Right ventricle myocardium superior (tissue), 1 donor: ENCODE measurements at regions not wholly inside any gene's neighbourhood (a gene's known extent, or its start where the extent isn't known, plus 50 kb on each side); places are given as distances from the start of the nearest gene placed in this dataset.
A peak's percentile ranks its signal among the peaks of the same experiment; 100 is the strongest.
"Not testable (repeated sequence)": the region's sequence is repeated elsewhere in the genome, so short reads cannot be mapped to it uniquely, and the experiment has no call there.

Source experiments
- ATAC-seq: fragments of 200-7000 bp; cut with Tn5 transposase; one replicate; pipeline ENCODE4 v1.9.1; 2020; ENCODE audit warnings: mild to moderate bottlenecking; ENCODE audit not compliant: poor library complexity
- DNase-seq: peaks from one replicate; pipeline ENCODE4 v3.0.0-alpha.2; 2020
- intact Hi-C: fragments of 100-400 bp; cut with DNase I; formaldehyde crosslinking; loops from one replicate; pipeline ENCODE4 v1.11.2; 2022
- donor health status: DM: no; HTN: yes; CAD: no; lungs with severe emphysema.

- ATAC-seq, intact Hi-C loops, DNase-seq: not testable (repeated sequence)
Observed at GRCh38 chr6:150493552-150493951, 106.1 kb upstream of the PLEKHG1 start.

GRCh38 chr6:150494241-150494640 lies 105.4 kb upstream of the PLEKHG1 start:
- intact Hi-C loops = no loop called here
- peak; percentile 51 for DNase-seq
- peak; percentile 67 for ATAC-seq

GRCh38 chr6:150495126-150495525 lies 104.6 kb upstream of the PLEKHG1 start:
- no peak for DNase-seq
- no peak for ATAC-seq
- intact Hi-C loops = no loop called here

DNA sequence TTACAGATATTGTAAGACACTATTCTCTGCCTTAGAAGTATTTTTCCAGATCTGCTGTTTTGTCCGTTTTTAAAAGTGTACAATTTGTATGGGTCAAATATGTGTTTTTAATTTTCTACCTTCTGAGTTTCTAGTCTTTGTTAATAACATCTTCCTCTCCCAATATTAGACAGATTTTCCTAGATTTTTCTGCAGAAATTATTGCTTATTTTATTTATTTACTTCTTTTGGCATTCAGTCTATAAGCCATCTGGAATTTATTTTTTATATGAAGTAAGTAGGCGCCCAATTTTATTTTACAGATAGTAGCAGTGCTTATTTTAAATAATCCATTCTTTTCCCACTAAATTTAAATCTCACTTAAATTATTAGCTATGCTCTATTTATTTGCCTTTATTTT lies 103.1 kb upstream of the PLEKHG1 start:
- DNase-seq (no peak), ATAC-seq (no peak)
- intact Hi-C loops = no loop called here

GRCh38 chr6:150499882-150500312 lies 99.8 kb upstream of the PLEKHG1 start:
- no peak for DNase-seq
- intact Hi-C loops = no loop called here
- ATAC-seq = peak; percentile 74

DNA sequence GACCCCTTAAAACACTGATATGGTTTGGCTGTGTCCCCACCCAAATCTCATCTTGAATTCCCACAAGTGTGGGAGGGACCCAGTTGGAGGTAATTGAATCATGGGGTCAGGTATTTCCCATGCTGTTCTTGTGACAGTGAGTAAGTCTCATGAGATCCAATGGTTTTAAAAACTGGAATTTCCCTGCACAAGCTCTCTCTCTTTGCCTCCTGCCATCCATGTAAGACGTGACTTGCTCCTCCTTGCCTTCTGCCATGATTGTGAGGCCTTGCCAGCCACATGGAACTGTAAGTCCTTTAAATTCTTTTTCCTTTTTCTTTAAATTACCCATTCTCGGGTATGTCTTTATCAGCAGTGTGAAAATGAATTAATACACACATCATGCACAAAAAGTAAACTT lies 99.1 kb upstream of the PLEKHG1 start:
- ATAC-seq, DNase-seq, intact Hi-C loops: not testable (repeated sequence)

- DNase-seq (no peak), ATAC-seq (no peak)
- intact Hi-C loops = no loop called here
Observed at GRCh38 chr6:150503041-150503440, 96.6 kb upstream of the PLEKHG1 start.

GRCh38 chr6:150503586-150504339 lies 95.9 kb upstream of the PLEKHG1 start:
- DNase-seq (no peak), ATAC-seq (no peak)
- intact Hi-C loops = no loop called here

GRCh38 chr6:150507361-150507760 lies 92.3 kb upstream of the PLEKHG1 start:
- intact Hi-C loops, ATAC-seq, DNase-seq: not testable (repeated sequence)

DNA sequence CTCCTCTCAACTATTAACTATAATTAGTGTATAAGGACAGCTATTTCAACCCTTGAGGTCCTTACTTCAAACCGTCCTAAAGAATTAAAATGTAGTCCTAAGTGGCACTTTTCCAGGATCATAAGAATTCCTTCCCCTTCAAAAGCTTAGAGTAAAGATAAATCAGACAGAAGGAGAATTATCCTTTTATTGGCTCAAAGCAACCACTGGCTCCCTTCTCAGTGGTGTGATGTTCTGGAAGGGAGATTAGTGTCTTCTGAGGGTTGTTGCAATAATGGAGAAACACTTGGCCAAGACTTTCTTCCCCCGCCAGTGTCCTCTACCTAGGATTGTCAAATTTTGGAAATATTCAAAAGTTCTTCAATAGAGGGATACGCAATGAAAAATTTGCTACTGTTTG lies 89.1 kb upstream of the PLEKHG1 start:
- intact Hi-C loops = no loop called here

DNA sequence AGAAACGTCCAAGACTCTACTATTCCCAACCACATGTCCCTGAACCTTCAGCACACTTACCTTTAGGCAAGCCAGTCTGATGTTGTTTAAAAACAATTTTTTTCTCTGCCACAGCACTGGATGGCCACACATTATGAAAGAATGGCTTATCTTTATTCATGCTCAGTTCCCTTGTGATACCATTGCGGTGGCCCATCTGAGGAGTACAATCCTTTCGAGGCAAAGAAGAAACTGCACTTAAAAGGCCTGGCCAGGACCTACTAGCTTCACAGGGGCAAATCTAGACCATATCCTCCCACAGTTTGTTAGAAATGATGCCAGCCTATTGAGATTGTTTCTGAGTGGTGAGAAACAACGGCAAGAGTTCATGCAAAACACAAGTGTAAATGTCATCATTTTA lies 88.4 kb upstream of the PLEKHG1 start:
- intact Hi-C loops = no loop called here
- DNase-seq (no peak), ATAC-seq (no peak)

More for the DNA sequence above, 89.1 kb upstream of the PLEKHG1 start:
- DNase-seq (no peak), ATAC-seq (peak; percentile 25)

DNA sequence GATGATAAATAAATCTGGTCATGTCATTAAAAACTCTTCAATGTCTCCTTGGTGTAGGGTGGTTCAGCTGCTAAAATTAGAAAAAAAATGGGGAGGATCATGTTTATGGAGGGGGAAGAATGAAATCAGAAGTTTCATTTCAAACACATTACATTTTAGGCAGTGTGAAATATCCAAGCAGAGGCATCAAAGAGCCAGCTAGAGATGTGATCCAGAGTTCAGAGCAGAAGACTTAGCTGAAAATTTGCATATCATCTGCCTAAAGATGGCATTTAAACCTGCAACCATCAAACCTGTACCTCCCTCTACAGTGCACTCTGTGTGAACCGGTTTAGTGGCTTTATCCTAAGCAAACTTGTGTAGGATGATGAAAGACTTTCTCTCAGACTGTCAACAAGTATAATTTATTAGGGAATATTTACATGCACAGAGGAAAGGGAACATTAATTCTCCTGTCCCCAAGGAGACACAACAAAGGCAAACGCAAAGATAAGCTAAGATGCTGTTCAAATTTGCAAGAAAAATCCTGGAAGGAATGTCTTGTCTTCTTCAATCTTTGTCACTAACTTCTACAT lies 84.8 kb upstream of the PLEKHG1 start:
- ATAC-seq = no peak

DNA sequence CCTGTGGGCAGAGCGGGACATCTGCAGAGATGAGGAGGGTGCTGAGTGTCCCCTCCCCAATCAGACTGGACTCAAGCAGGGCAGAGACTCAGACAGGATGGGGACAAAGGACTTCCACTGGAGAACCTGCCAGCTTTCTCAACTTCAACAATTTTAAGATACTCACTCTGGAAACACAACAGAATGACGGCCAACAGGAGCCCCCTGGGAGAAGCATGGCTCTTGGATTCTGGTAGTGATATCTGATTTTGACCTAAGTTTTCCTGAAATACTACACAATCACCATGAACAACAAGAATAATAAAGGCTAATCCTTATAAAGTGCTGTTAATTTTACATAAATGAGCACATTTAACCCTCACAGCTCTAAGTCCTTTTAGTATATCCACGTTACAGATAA lies 83.5 kb upstream of the PLEKHG1 start:
- intact Hi-C loops = no loop called here
- no peak for DNase-seq
- no peak for ATAC-seq

More for the DNA sequence above, 84.8 kb upstream of the PLEKHG1 start:
- intact Hi-C loops = no loop called here
- DNase-seq = no peak

DNA sequence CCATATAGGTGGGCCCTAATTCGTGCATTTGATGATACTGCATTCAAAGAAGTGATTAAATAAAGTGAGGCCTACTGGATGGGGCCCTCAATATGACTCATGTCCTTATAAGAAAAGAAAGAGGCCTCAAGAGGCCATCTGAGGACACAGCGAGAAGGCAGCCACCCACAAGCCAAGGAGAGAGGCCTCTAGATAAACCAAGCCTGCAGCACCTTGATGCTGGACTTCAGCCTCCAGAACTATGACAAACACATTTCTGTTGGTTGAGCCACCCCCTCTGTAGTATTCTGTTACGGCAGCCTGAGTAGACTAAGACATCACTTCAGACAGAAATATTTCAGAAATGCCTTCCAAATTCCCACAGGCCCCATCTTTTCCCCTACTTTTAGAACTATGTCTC lies 82.5 kb upstream of the PLEKHG1 start:
- intact Hi-C loops = no loop called here
- ATAC-seq (no peak), DNase-seq (no peak)

DNA sequence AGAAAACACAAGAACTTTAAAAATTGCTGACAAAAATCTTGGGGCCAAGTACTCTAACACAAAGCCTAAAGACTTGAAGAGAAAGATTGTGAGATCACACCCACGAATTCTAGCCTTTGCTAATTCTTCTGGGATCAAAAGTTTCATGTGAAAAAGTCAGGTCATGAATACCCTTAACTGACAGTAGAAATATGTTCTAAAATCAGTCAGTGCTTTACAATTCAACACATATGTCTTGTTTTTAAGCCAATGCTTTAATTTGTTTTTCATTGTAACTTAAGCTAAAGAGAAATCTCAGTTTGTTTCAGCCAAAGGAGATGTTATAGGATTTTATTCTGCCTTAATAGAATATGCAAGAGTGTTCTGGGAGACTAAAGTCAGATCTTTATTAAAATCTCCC lies 78.2 kb upstream of the PLEKHG1 start:
- DNase-seq = no peak
- intact Hi-C loops = no loop called here
- no peak for ATAC-seq

DNA sequence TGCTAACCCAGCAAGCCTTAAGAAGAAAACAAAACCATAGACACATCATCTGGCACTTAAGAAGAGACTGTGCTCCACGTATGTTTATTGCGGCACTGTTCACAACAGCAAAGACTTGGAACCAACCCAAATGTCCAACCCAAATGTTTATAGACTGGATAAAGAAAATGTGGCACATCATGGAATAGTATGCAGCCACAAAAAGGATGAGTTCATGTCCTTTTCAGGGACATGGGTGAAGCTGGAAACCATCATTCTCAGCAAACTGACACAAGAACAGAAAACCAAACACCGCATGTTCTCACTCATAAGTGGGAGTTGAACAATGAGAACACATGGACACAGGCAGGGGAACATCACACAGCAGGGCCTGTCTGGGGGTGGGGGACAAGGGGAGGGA lies 76.5 kb upstream of the PLEKHG1 start:
- ATAC-seq, DNase-seq, intact Hi-C loops: not testable (repeated sequence)

- ATAC-seq (no peak), DNase-seq (no peak)
- intact Hi-C loops = no loop called here
Observed at GRCh38 chr6:150525300-150525699, 74.4 kb upstream of the PLEKHG1 start.

GRCh38 chr6:150527100-150527499 lies 72.6 kb upstream of the PLEKHG1 start:
- no peak for ATAC-seq
- intact Hi-C loops = no loop called here
- DNase-seq = no peak

GRCh38 chr6:150528648-150529285 lies 70.9 kb upstream of the PLEKHG1 start:
- DNase-seq (peak; percentile 67), ATAC-seq (peak; percentile 81)
- intact Hi-C loops = no loop called here

- ATAC-seq (no peak), DNase-seq (no peak)
- intact Hi-C loops = no loop called here
Observed at GRCh38 chr6:150529646-150530045, 70.0 kb upstream of the PLEKHG1 start.
